Neural progenitor cell (in vitro differentiated cells): ENCODE measurements at regions not wholly inside any gene's neighbourhood (a gene's known extent, or its start where the extent isn't known, plus 50 kb on each side); places are given as distances from the start of the nearest gene placed in this dataset.

Experiments used
- DNase-seq: peaks from one replicate; pipeline ENCODE4 v3.0.0-alpha.2; 2016; ENCODE audit warnings: low spot score
- H2AFZ ChIP-seq: fragments of 200-600 bp; sonication (generic); replicated peaks from 2 replicates; pipeline ENCODE4 v1.6.1; 2016; ENCODE audit warnings: antibody characterized with exemption
- H3F3A ChIP-seq: fragments of 200-600 bp; sonication (generic); 2 replicates; pipeline ENCODE4 v1.6.1; 2016; ENCODE audit warnings: antibody characterized with exemption, low read depth
- H3K27ac ChIP-seq: fragments of 200-600 bp; sonication (generic); 2 replicates; pipeline ENCODE4 v1.5.1; 2016; ENCODE audit warnings: mild to moderate bottlenecking
- H3K27me3 ChIP-seq: fragments of 200-600 bp; sonication (generic); 2 replicates; pipeline ENCODE4 v1.6.1; 2016; ENCODE audit warnings: mild to moderate bottlenecking, moderate library complexity
- H3K36me3 ChIP-seq: fragments of 200-600 bp; sonication (generic); 2 replicates; pipeline ENCODE4 v1.5.1; 2016
- H3K4me1 ChIP-seq: fragments of 200-600 bp; sonication (generic); 2 replicates; pipeline ENCODE4 v1.6.1; 2016; ENCODE audit warnings: mixed run types
- H3K4me2 ChIP-seq: fragments of 200-600 bp; sonication (generic); 2 replicates; pipeline ENCODE4 v1.6.1; 2016
- H3K4me3 ChIP-seq: fragments of 200-600 bp; sonication (generic); 2 replicates; pipeline ENCODE4 v1.5.1; 2016
- H3K79me2 ChIP-seq: fragments of 200-600 bp; sonication (generic); 2 replicates; pipeline ENCODE4 v1.6.1; 2016; ENCODE audit warnings: low read depth
- H3K9ac ChIP-seq: fragments of 200-600 bp; sonication (generic); 2 replicates; pipeline ENCODE4 v1.6.1; 2016
- H3K9me3 ChIP-seq: fragments of 200-600 bp; sonication (generic); 2 replicates; pipeline ENCODE4 v1.5.1; 2016; ENCODE audit warnings: low read depth
- H4K20me1 ChIP-seq: fragments of 200-600 bp; sonication (generic); 2 replicates; pipeline ENCODE4 v1.6.1; 2016; ENCODE audit warnings: low read depth
- H3K27ac Mint-ChIP-seq: 3 replicates; pipeline ENCODE4 v1.8.0; 2021; ENCODE audit warnings: mixed read lengths
- H3K27me3 Mint-ChIP-seq: 2 replicates; pipeline ENCODE4 v1.8.0; 2022; ENCODE audit warnings: low read depth, mild to moderate bottlenecking, inconsistent platforms, moderate library complexity, mixed read lengths; ENCODE audit not compliant: insufficient read depth
- H3K36me3 Mint-ChIP-seq: 3 replicates; pipeline ENCODE4 v1.8.0; 2021; ENCODE audit warnings: mixed read lengths
- H3K4me1 Mint-ChIP-seq: 3 replicates; pipeline ENCODE4 v1.8.0; 2021; ENCODE audit warnings: mixed read lengths
- H3K4me3 Mint-ChIP-seq: 3 replicates; pipeline ENCODE4 v1.8.0; 2021; ENCODE audit warnings: mild to moderate bottlenecking, moderate library complexity, mixed read lengths
- H3K9me3 Mint-ChIP-seq: 3 replicates; pipeline ENCODE4 v1.8.0; 2020; ENCODE audit warnings: mixed read lengths
- EZH2 ChIP-seq: fragments of 200-600 bp; sonication (generic); IDR thresholded peaks from 2 replicates; pipeline ENCODE4 v1.6.1; 2017; ENCODE audit warnings: antibody characterized with exemption, mild to moderate bottlenecking, moderate library complexity
- EZH2phosphoT487 ChIP-seq: fragments of 200-600 bp; sonication (generic); IDR thresholded peaks from 2 replicates; pipeline ENCODE4 v1.6.1; 2017; ENCODE audit warnings: antibody characterized with exemption
- TF ChIP-seq, protein P1 (sequence below): fragments of 200-600 bp; sonication (generic); IDR thresholded peaks from 2 replicates; pipeline ENCODE4 v1.5.1; 2017; ENCODE audit warnings: antibody characterized with exemption, mild to moderate bottlenecking

DNA sequence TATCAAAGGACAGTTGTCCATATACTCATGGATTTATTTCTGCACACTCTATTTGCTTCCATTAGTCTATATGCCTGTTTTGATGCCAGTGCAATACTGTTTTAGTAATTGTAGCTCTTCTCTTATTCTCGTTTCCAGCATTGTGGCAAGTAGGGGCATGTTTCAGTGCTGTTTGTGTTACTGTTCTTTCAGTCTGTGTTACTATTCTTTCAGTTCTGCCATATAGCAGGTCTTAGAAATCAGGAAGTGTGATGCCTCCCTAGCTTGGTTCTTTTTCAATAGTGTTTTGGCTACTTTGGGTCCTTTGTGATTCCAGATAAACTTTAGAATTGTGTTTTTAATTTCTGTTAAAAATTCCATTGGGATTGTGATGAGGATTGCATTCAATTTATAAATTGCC lies 180.5 kb upstream of the PTPRD start:
- no peaks in the 10 kb centered on the region for H4K20me1 ChIP-seq
- no peaks in the 10 kb centered on the region for H3K79me2 ChIP-seq
- H3K36me3 ChIP-seq = no peaks in the 10 kb centered on the region
- no peaks in the 10 kb centered on the region for H3F3A ChIP-seq
- H3K9me3 Mint-ChIP-seq = no peaks in the 10 kb centered on the region
- no peaks in the 10 kb centered on the region for H3K9me3 ChIP-seq
- H3K27me3 ChIP-seq = no peaks in the 10 kb centered on the region
- H3K27me3 Mint-ChIP-seq = no peaks in the 10 kb centered on the region
- H3K4me2 ChIP-seq = no peak overlapping the region
- no peaks in the 10 kb centered on the region for H3K4me1 Mint-ChIP-seq
- no peak overlapping the region for H2AFZ ChIP-seq
- H3K4me3 ChIP-seq = no peak overlapping the region
- no peak overlapping the region for H3K9ac ChIP-seq
- no peak overlapping the region for H3K4me3 Mint-ChIP-seq
- H3K27ac Mint-ChIP-seq = no peak overlapping the region
- no peaks in the 10 kb centered on the region for H3K36me3 Mint-ChIP-seq
- no peaks in the 10 kb centered on the region for H3K4me1 ChIP-seq
- H3K27ac ChIP-seq = no peak overlapping the region
- no peak for DNase-seq
- TF ChIP-seq EZH2 (no peak), EZH2phosphoT487 (no peak)

DNA sequence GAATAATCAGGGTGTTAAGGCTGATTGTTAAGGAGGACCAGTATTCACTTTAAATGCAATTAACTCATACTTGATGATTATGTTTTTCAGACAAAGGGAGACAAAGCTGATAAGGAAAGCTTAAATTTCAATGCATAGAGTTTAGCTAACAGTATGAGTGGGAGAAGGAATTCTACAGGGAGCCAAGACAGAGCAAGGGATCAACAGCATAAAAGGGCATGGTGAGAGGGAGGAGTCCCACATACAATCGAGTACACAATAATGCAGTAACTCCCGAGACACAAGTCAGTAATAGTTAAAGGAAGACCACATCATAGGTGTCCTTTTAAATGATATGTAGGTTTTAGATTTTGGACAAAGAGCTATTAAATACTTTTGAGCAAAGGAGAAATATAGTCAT lies 191.7 kb upstream of the PTPRD start:
- no peak overlapping the region for H3K4me3 ChIP-seq
- H3K4me1 ChIP-seq = peaks cover 14% of the 10 kb centered on the region
- no peak overlapping the region for H3K27ac Mint-ChIP-seq
- no peak overlapping the region for H3K27ac ChIP-seq
- no peaks in the 10 kb centered on the region for H3K9me3 Mint-ChIP-seq
- H3K9me3 ChIP-seq = no peaks in the 10 kb centered on the region
- peaks cover 4% of the 10 kb centered on the region for H3K4me1 Mint-ChIP-seq
- no peaks in the 10 kb centered on the region for H3K36me3 ChIP-seq
- no peaks in the 10 kb centered on the region for H3F3A ChIP-seq
- H3K4me3 Mint-ChIP-seq = no peak overlapping the region
- no peaks in the 10 kb centered on the region for H3K27me3 ChIP-seq
- no peaks in the 10 kb centered on the region for H3K79me2 ChIP-seq
- no peaks in the 10 kb centered on the region for H4K20me1 ChIP-seq
- DNase-seq = peak; percentile 50
- no peak overlapping the region for H3K9ac ChIP-seq
- H3K27me3 Mint-ChIP-seq = no peaks in the 10 kb centered on the region
- H3K36me3 Mint-ChIP-seq = no peaks in the 10 kb centered on the region
- H2AFZ ChIP-seq = no peak overlapping the region
- H3K4me2 ChIP-seq = peak overlapping the region; percentile 5
- TF ChIP-seq EZH2phosphoT487 = peak; percentile 40
- TF ChIP-seq EZH2 = no peak

DNA sequence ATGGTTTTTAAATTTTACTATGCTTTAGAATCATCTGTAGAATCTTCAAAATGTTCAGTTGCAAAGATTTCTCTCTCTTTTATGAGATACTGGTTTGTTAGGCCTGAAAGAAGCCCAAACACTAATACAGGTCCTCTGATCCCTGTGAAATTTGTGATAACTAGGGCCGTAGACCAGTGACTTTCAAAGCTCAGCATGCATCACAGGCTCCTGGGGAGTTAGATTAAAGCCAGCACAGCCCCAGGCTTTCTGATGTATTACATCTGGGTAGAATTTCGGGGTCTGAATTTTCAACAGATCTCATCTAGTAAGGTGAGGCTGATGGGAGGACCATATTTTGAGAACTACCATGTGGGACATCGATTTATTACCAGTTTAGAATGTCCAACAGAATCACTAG lies 194.1 kb upstream of the PTPRD start:
- Histone ChIP-seq H3K4me1 (peaks cover 14% of the 10 kb centered on the region), H4K20me1 (no peaks in the 10 kb centered on the region), H3K27ac (no peak overlapping the region), H2AFZ (no peak overlapping the region), H3F3A (no peaks in the 10 kb centered on the region), H3K9me3 (no peaks in the 10 kb centered on the region), H3K9ac (no peak overlapping the region), H3K79me2 (no peaks in the 10 kb centered on the region), H3K27me3 (no peaks in the 10 kb centered on the region), H3K4me2 (no peak overlapping the region), H3K4me3 (no peak overlapping the region), H3K36me3 (no peaks in the 10 kb centered on the region)
- peak; percentile 16 for DNase-seq
- no peak for TF ChIP-seq EZH2
- TF ChIP-seq, protein P1, sequence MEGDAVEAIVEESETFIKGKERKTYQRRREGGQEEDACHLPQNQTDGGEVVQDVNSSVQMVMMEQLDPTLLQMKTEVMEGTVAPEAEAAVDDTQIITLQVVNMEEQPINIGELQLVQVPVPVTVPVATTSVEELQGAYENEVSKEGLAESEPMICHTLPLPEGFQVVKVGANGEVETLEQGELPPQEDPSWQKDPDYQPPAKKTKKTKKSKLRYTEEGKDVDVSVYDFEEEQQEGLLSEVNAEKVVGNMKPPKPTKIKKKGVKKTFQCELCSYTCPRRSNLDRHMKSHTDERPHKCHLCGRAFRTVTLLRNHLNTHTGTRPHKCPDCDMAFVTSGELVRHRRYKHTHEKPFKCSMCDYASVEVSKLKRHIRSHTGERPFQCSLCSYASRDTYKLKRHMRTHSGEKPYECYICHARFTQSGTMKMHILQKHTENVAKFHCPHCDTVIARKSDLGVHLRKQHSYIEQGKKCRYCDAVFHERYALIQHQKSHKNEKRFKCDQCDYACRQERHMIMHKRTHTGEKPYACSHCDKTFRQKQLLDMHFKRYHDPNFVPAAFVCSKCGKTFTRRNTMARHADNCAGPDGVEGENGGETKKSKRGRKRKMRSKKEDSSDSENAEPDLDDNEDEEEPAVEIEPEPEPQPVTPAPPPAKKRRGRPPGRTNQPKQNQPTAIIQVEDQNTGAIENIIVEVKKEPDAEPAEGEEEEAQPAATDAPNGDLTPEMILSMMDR = no peak
- no peak overlapping the region for H3K4me3 Mint-ChIP-seq
- H3K27me3 Mint-ChIP-seq = no peaks in the 10 kb centered on the region
- H3K9me3 Mint-ChIP-seq = no peaks in the 10 kb centered on the region
- H3K36me3 Mint-ChIP-seq = no peaks in the 10 kb centered on the region
- H3K4me1 Mint-ChIP-seq = peaks cover 4% of the 10 kb centered on the region
- H3K27ac Mint-ChIP-seq = no peak overlapping the region

DNA sequence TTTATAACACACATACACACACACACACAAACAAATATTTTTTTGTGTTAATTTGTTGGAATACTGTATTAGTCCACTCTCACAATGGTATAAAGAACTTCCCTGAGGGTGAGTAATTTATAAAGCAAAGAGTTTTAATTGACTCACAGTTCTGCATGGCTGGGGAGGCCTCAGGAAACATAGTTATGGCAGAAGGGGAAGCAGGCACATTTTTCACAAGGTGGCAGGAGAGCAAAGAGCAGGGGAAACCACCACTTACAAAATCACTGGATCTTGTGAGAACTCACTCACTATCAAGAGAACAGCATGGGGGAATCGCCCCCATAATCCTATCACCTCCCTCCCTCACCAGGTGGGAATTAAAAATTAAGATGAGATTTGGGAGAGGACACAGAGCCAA lies 205.4 kb upstream of the PTPRD start:
- no peaks in the 10 kb centered on the region for H3F3A ChIP-seq
- H3K27ac Mint-ChIP-seq = no peak overlapping the region
- no peak overlapping the region for H3K4me3 Mint-ChIP-seq
- H3K27me3 ChIP-seq = no peaks in the 10 kb centered on the region
- no peak overlapping the region for H2AFZ ChIP-seq
- H3K9ac ChIP-seq = no peak overlapping the region
- no peaks in the 10 kb centered on the region for H3K9me3 ChIP-seq
- no peaks in the 10 kb centered on the region for H3K4me1 Mint-ChIP-seq
- TF ChIP-seq, protein P1 = no peak
- TF ChIP-seq EZH2 (no peak), EZH2phosphoT487 (no peak)
- H3K79me2 ChIP-seq = no peaks in the 10 kb centered on the region
- no peaks in the 10 kb centered on the region for H3K4me1 ChIP-seq
- H3K36me3 ChIP-seq = no peaks in the 10 kb centered on the region
- no peak overlapping the region for H3K4me3 ChIP-seq
- peaks cover 7% of the 10 kb centered on the region for H3K9me3 Mint-ChIP-seq
- DNase-seq = no peak
- no peak overlapping the region for H3K4me2 ChIP-seq
- peaks cover 2% of the 10 kb centered on the region for H3K27me3 Mint-ChIP-seq
- no peak overlapping the region for H3K27ac ChIP-seq
- no peaks in the 10 kb centered on the region for H3K36me3 Mint-ChIP-seq
- H4K20me1 ChIP-seq = no peaks in the 10 kb centered on the region
